ENCODE measurements at regions not wholly inside any gene's neighbourhood (a gene's known extent, or its start where the extent isn't known, plus 50 kb on each side); places are given as distances from the start of the nearest gene placed in this dataset.

GRCh38 chr1:78277253-78277652 lies 213.5 kb upstream of the PTGFR start:
- Histone ChIP-seq H3K14ac (ENCODE audit: low read length) (no peak overlapping the region), H2BK120ac (ENCODE audit: insufficient read depth, low read length, poor library complexity) (no peak overlapping the region), H3K23ac (ENCODE audit: low read length) (no peak overlapping the region), H3K18ac (ENCODE audit: low read length) (no peak overlapping the region), H3K4me2 (ENCODE audit: low read length) (no peak overlapping the region), H2AK5ac (ENCODE audit: low read length) (no peak overlapping the region), H3K9me3 (ENCODE audit: insufficient read depth, low read depth, low read length) (no peaks in the 10 kb centered on the region), H4K91ac (ENCODE audit: low read depth, low read length) (no peak overlapping the region), H3K4me3 (ENCODE audit: low read depth, low read length) (no peak overlapping the region), H3K36me3 (ENCODE audit: control insufficient read depth in 1 of 2, insufficient read depth in 2 of 2, low read length in 2 of 2) (no peaks in the 10 kb centered on the region), H3K79me2 (ENCODE audit: control insufficient read depth, insufficient read depth, low read length, poor library complexity) (no peaks in the 10 kb centered on the region), H3K4ac (ENCODE audit: low read depth, low read length) (no peak overlapping the region), H3K4me1 (ENCODE audit: control insufficient read depth in 1 of 2, insufficient read depth in 2 of 2, low read length in 2 of 2) (no peaks in the 10 kb centered on the region), H3K27me3 (ENCODE audit: insufficient read depth, low read length) (no peaks in the 10 kb centered on the region), H3K9ac (ENCODE audit: low read length) (no peak overlapping the region), H4K8ac (ENCODE audit: low read depth, low read length) (no peak overlapping the region), H2BK5ac (ENCODE audit: low read depth, low read length, poor library complexity) (no peak overlapping the region), H3K79me1 (ENCODE audit: low read length) (no peaks in the 10 kb centered on the region), H2AFZ (ENCODE audit: insufficient read depth, low read length, poor library complexity) (no peak overlapping the region), H4K12ac (ENCODE audit: low read depth, low read length) (no peak overlapping the region), H3K27ac (ENCODE audit: low read depth, low read length) (no peak overlapping the region), H2BK12ac (ENCODE audit: low read length) (no peak overlapping the region)
- no peak for DNase-seq

DNA sequence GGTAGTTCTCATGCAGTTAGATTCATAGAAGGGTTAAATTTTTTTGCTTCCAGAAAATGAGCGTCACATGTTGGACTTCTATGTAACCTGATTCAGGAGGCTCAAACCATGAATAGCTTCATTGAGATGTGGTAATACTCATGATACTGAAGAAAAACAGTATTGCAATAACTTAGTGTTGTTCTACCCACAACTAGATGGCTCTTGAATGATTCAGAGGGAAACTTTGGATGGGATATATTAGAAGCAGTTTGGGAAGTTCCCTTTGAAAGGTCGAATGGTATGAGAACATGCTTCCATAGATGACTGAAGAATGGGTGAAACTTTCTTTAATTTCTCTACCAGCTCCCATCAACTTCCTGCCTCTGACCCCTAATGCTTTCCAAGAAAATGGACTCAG lies 211.7 kb upstream of the PTGFR start:
- Histone ChIP-seq H3K79me2 (ENCODE audit: control insufficient read depth, insufficient read depth, low read length, poor library complexity) (no peaks in the 10 kb centered on the region), H3K4me3 (ENCODE audit: low read depth, low read length) (no peak overlapping the region), H3K27me3 (ENCODE audit: insufficient read depth, low read length) (no peaks in the 10 kb centered on the region), H4K91ac (ENCODE audit: low read depth, low read length) (no peak overlapping the region), H2BK120ac (ENCODE audit: insufficient read depth, low read length, poor library complexity) (no peak overlapping the region), H3K9me3 (ENCODE audit: insufficient read depth, low read depth, low read length) (no peaks in the 10 kb centered on the region), H3K27ac (ENCODE audit: low read depth, low read length) (no peak overlapping the region), H2AFZ (ENCODE audit: insufficient read depth, low read length, poor library complexity) (no peak overlapping the region), H4K12ac (ENCODE audit: low read depth, low read length) (no peak overlapping the region), H3K36me3 (ENCODE audit: control insufficient read depth in 1 of 2, insufficient read depth in 2 of 2, low read length in 2 of 2) (no peaks in the 10 kb centered on the region), H2AK5ac (ENCODE audit: low read length) (no peak overlapping the region), H4K8ac (ENCODE audit: low read depth, low read length) (no peak overlapping the region), H2BK12ac (ENCODE audit: low read length) (no peak overlapping the region), H3K4me2 (ENCODE audit: low read length) (no peak overlapping the region), H3K4ac (ENCODE audit: low read depth, low read length) (no peak overlapping the region), H3K4me1 (ENCODE audit: control insufficient read depth in 1 of 2, insufficient read depth in 2 of 2, low read length in 2 of 2) (no peaks in the 10 kb centered on the region), H3K79me1 (ENCODE audit: low read length) (no peaks in the 10 kb centered on the region), H3K9ac (ENCODE audit: low read length) (no peak overlapping the region), H3K18ac (ENCODE audit: low read length) (no peak overlapping the region), H3K14ac (ENCODE audit: low read length) (no peak overlapping the region), H2BK5ac (ENCODE audit: low read depth, low read length, poor library complexity) (no peak overlapping the region), H3K23ac (ENCODE audit: low read length) (no peak overlapping the region)
- no peak for DNase-seq
- WGBS (ENCODE audit: extremely low coverage, insufficient coverage, insufficient read length) = no CpG with 5 or more reads among the region's 2 CpGs

DNA sequence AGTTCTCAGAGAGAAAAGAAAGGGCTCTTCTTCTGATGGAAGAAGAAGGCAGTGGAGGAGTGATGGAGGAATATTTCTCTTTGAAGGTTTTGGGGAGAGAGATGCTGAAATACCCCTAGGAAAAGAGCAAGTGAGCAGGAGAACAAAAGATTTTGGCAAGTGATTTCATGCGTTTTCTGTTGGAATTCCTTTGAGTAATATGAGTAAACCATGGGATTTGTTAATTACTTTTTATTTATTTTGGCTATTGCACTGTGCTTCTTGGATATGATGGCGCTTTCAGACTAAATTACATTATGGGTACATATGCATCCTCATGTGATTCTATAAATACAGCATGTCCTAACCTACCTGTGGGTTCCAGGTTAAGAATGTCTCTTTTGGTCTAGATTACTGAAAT lies 210.1 kb upstream of the PTGFR start:
- Histone ChIP-seq H2AFZ (ENCODE audit: insufficient read depth, low read length, poor library complexity) (no peak overlapping the region), H3K36me3 (ENCODE audit: control insufficient read depth in 1 of 2, insufficient read depth in 2 of 2, low read length in 2 of 2) (no peaks in the 10 kb centered on the region), H3K4me3 (ENCODE audit: low read depth, low read length) (no peak overlapping the region), H2BK5ac (ENCODE audit: low read depth, low read length, poor library complexity) (no peak overlapping the region), H2BK12ac (ENCODE audit: low read length) (no peak overlapping the region), H4K91ac (ENCODE audit: low read depth, low read length) (no peak overlapping the region), H3K9me3 (ENCODE audit: insufficient read depth, low read depth, low read length) (no peaks in the 10 kb centered on the region), H3K4me2 (ENCODE audit: low read length) (no peak overlapping the region), H3K4ac (ENCODE audit: low read depth, low read length) (no peak overlapping the region), H3K4me1 (ENCODE audit: control insufficient read depth in 1 of 2, insufficient read depth in 2 of 2, low read length in 2 of 2) (no peaks in the 10 kb centered on the region), H3K79me1 (ENCODE audit: low read length) (no peaks in the 10 kb centered on the region), H3K23ac (ENCODE audit: low read length) (no peak overlapping the region), H4K12ac (ENCODE audit: low read depth, low read length) (no peak overlapping the region), H3K14ac (ENCODE audit: low read length) (no peak overlapping the region), H2BK120ac (ENCODE audit: insufficient read depth, low read length, poor library complexity) (no peak overlapping the region), H3K79me2 (ENCODE audit: control insufficient read depth, insufficient read depth, low read length, poor library complexity) (no peaks in the 10 kb centered on the region), H3K27me3 (ENCODE audit: insufficient read depth, low read length) (no peaks in the 10 kb centered on the region), H3K9ac (ENCODE audit: low read length) (no peak overlapping the region), H3K27ac (ENCODE audit: low read depth, low read length) (no peak overlapping the region), H4K8ac (ENCODE audit: low read depth, low read length) (no peak overlapping the region), H3K18ac (ENCODE audit: low read length) (no peak overlapping the region), H2AK5ac (ENCODE audit: low read length) (no peak overlapping the region)
- no peak for DNase-seq
- WGBS (ENCODE audit: extremely low coverage, insufficient coverage, insufficient read length) = no CpG with 5 or more reads among the region's 2 CpGs

GRCh38 chr1:78281580-78281979 lies 209.2 kb upstream of the PTGFR start:
- Histone ChIP-seq H3K23ac (ENCODE audit: low read length) (no peak overlapping the region), H3K27ac (ENCODE audit: low read depth, low read length) (no peak overlapping the region), H3K9ac (ENCODE audit: low read length) (no peak overlapping the region), H2AK5ac (ENCODE audit: low read length) (no peak overlapping the region), H3K79me2 (ENCODE audit: control insufficient read depth, insufficient read depth, low read length, poor library complexity) (no peaks in the 10 kb centered on the region), H3K27me3 (ENCODE audit: insufficient read depth, low read length) (no peaks in the 10 kb centered on the region), H3K79me1 (ENCODE audit: low read length) (no peaks in the 10 kb centered on the region), H4K91ac (ENCODE audit: low read depth, low read length) (no peak overlapping the region), H3K36me3 (ENCODE audit: control insufficient read depth in 1 of 2, insufficient read depth in 2 of 2, low read length in 2 of 2) (no peaks in the 10 kb centered on the region), H2BK12ac (ENCODE audit: low read length) (no peak overlapping the region), H3K4me2 (ENCODE audit: low read length) (no peak overlapping the region), H3K18ac (ENCODE audit: low read length) (no peak overlapping the region), H3K4me3 (ENCODE audit: low read depth, low read length) (no peak overlapping the region), H3K14ac (ENCODE audit: low read length) (no peak overlapping the region), H3K4ac (ENCODE audit: low read depth, low read length) (no peak overlapping the region), H2BK120ac (ENCODE audit: insufficient read depth, low read length, poor library complexity) (no peak overlapping the region), H4K12ac (ENCODE audit: low read depth, low read length) (no peak overlapping the region), H2AFZ (ENCODE audit: insufficient read depth, low read length, poor library complexity) (no peak overlapping the region), H4K8ac (ENCODE audit: low read depth, low read length) (no peak overlapping the region), H3K4me1 (ENCODE audit: control insufficient read depth in 1 of 2, insufficient read depth in 2 of 2, low read length in 2 of 2) (no peaks in the 10 kb centered on the region), H3K9me3 (ENCODE audit: insufficient read depth, low read depth, low read length) (no peaks in the 10 kb centered on the region), H2BK5ac (ENCODE audit: low read depth, low read length, poor library complexity) (no peak overlapping the region)
- WGBS (ENCODE audit: extremely low coverage, insufficient coverage, insufficient read length) = no CpG with 5 or more reads among the region's 1 CpG
- DNase-seq = no peak

- H2BK12ac ChIP-seq (ENCODE audit: low read length) = no peak overlapping the region
- no CpG with 5 or more reads among the region's 2 CpGs for WGBS (ENCODE audit: extremely low coverage, insufficient coverage, insufficient read length)
- no peak overlapping the region for H3K18ac ChIP-seq (ENCODE audit: low read length)
- no peaks in the 10 kb centered on the region for H3K79me1 ChIP-seq (ENCODE audit: low read length)
- no peaks in the 10 kb centered on the region for H3K27me3 ChIP-seq (ENCODE audit: insufficient read depth, low read length)
- no peak overlapping the region for H2AFZ ChIP-seq (ENCODE audit: insufficient read depth, low read length, poor library complexity)
- no peaks in the 10 kb centered on the region for H3K9me3 ChIP-seq (ENCODE audit: insufficient read depth, low read depth, low read length)
- no peaks in the 10 kb centered on the region for H3K79me2 ChIP-seq (ENCODE audit: control insufficient read depth, insufficient read depth, low read length, poor library complexity)
- no peak overlapping the region for H3K23ac ChIP-seq (ENCODE audit: low read length)
- H4K12ac ChIP-seq (ENCODE audit: low read depth, low read length) = no peak overlapping the region
- no peak overlapping the region for H3K27ac ChIP-seq (ENCODE audit: low read depth, low read length)
- no peak overlapping the region for H3K9ac ChIP-seq (ENCODE audit: low read length)
- no peak overlapping the region for H4K8ac ChIP-seq (ENCODE audit: low read depth, low read length)
- DNase-seq = no peak
- no peaks in the 10 kb centered on the region for H3K4me1 ChIP-seq (ENCODE audit: control insufficient read depth in 1 of 2, insufficient read depth in 2 of 2, low read length in 2 of 2)
- H4K91ac ChIP-seq (ENCODE audit: low read depth, low read length) = no peak overlapping the region
- no peak overlapping the region for H3K4me3 ChIP-seq (ENCODE audit: low read depth, low read length)
- H2AK5ac ChIP-seq (ENCODE audit: low read length) = no peak overlapping the region
- H3K4me2 ChIP-seq (ENCODE audit: low read length) = no peak overlapping the region
- H2BK5ac ChIP-seq (ENCODE audit: low read depth, low read length, poor library complexity) = no peak overlapping the region
- H3K14ac ChIP-seq (ENCODE audit: low read length) = no peak overlapping the region
- H3K36me3 ChIP-seq (ENCODE audit: control insufficient read depth in 1 of 2, insufficient read depth in 2 of 2, low read length in 2 of 2) = no peaks in the 10 kb centered on the region
- no peak overlapping the region for H2BK120ac ChIP-seq (ENCODE audit: insufficient read depth, low read length, poor library complexity)
- no peak overlapping the region for H3K4ac ChIP-seq (ENCODE audit: low read depth, low read length)
These were observed 207.1 kb upstream of the PTGFR start for GRCh38 chr1:78283691-78284090.
